Type B pancreatic cell (in vitro differentiated cells): ENCODE measurements at regions not wholly inside any gene's neighbourhood (a gene's known extent, or its start where the extent isn't known, plus 50 kb on each side); places are given as distances from the start of the nearest gene placed in this dataset.

ENCODE experiments used
- DNase-seq: peaks from one replicate; pipeline ENCODE4 v3.0.0; 2021; ENCODE audit warnings: mixed read lengths; ENCODE audit not compliant: unreplicated experiment; ENCODE audit errors: extremely low spot score
- H3K27ac Mint-ChIP-seq: 2 replicates; pipeline ENCODE4 v1.8.0; 2021; ENCODE audit warnings: mild to moderate bottlenecking, mixed read lengths
- H3K27me3 Mint-ChIP-seq: 2 replicates; pipeline ENCODE4 v1.8.0; 2021; ENCODE audit warnings: mixed read lengths
- H3K36me3 Mint-ChIP-seq: 2 replicates; pipeline ENCODE4 v1.8.0; 2021; ENCODE audit warnings: mixed read lengths
- H3K4me1 Mint-ChIP-seq: one replicate; pipeline ENCODE4 v1.8.0; 2021; ENCODE audit warnings: mixed read lengths; ENCODE audit not compliant: unreplicated experiment
- H3K4me3 Mint-ChIP-seq: 2 replicates; pipeline ENCODE4 v1.8.0; 2021; ENCODE audit warnings: mild to moderate bottlenecking, mixed read lengths
- H3K9me3 Mint-ChIP-seq: 2 replicates; pipeline ENCODE4 v1.8.0; 2021; ENCODE audit warnings: mixed read lengths
- CTCF ChIP-seq: fragments of 200-600 bp; sonication (generic); conservative IDR thresholded peaks from 2 replicates; pipeline ENCODE4 v1.5.0; 2021; ENCODE audit warnings: antibody characterized with exemption, mild to moderate bottlenecking

- Mint-ChIP-seq H3K9me3 (peaks cover 25% of the 10 kb centered on the region), H3K27ac (peak overlapping the region; percentile 19), H3K4me1 (peaks cover 18% of the 10 kb centered on the region), H3K36me3 (peaks cover 14% of the 10 kb centered on the region), H3K27me3 (peaks cover 7% of the 10 kb centered on the region), H3K4me3 (peak overlapping the region; percentile 5)
- DNase-seq, result no peak
- TF ChIP-seq CTCF, result no peak
Observed at GRCh38 chr9:96040591-96041461, 165.3 kb downstream of the ERCC6L2 start.

DNA sequence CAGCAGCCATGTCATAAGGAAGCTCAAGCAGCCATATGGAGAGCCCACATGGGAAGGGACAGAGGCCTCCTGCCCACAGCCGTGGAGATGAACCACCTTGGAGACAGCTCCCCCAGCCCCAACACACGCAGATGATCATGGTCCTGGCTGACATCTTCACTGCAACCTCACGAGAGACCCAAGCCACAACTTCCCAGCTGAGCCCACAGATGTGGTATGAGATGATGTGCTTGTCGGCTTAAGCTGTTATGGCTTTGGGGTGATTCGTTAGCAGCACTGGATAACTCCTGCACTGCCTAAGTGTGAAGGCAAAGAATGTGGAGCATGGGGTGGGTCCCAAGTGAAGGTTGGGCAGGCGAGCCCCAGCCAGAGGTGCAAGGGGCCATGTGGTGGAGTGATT lies 163.4 kb downstream of the ERCC6L2 start:
- H3K27me3 Mint-ChIP-seq, result peaks cover 4% of the 10 kb centered on the region
- H3K36me3 Mint-ChIP-seq, result peaks cover 14% of the 10 kb centered on the region
- H3K4me3 Mint-ChIP-seq, result no peak overlapping the region

DNA sequence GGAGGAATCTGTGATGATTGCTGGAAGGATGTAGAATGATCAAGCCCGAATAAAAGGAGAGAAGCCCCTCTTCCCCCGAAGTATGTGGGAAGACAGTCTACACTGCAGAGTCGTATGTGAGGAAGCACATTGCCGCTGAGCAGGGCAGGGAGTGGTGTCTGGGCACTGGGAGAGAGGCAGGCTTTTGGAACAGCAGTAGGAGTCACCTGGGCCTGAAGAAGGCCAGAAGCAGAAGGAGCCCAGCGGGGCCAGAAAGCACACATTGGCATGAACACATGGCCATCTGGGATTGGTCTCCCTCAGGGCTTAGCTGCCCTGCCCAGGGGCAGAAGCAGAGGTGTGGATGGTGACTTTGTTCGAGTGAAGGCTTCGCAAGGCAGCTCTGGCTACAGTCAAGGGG lies 162.8 kb downstream of the ERCC6L2 start:
- Mint-ChIP-seq H3K4me3 (no peak overlapping the region), H3K4me1 (peaks cover 18% of the 10 kb centered on the region), H3K27me3 (peaks cover 4% of the 10 kb centered on the region), H3K9me3 (peaks cover 28% of the 10 kb centered on the region), H3K27ac (no peak overlapping the region), H3K36me3 (peaks cover 14% of the 10 kb centered on the region)
- TF ChIP-seq CTCF, result no peak
- DNase-seq, result no peak

More for the DNA sequence above, 163.4 kb downstream of the ERCC6L2 start:
- Mint-ChIP-seq H3K27ac (no peak overlapping the region), H3K4me1 (peaks cover 18% of the 10 kb centered on the region), H3K9me3 (peaks cover 28% of the 10 kb centered on the region)
- TF ChIP-seq CTCF, result no peak
- DNase-seq, result no peak

- no peak for DNase-seq
- Mint-ChIP-seq H3K27ac (no peak overlapping the region), H3K9me3 (peaks cover 23% of the 10 kb centered on the region), H3K4me1 (peaks cover 5% of the 10 kb centered on the region), H3K4me3 (no peak overlapping the region), H3K27me3 (peaks cover 6% of the 10 kb centered on the region), H3K36me3 (peaks cover 9% of the 10 kb centered on the region)
- no peak for TF ChIP-seq CTCF
Observed at GRCh38 chr9:96034553-96035122, 159.1 kb downstream of the ERCC6L2 start.

- Mint-ChIP-seq H3K9me3 (peaks cover 23% of the 10 kb centered on the region), H3K27ac (no peak overlapping the region), H3K4me3 (no peak overlapping the region)
Observed at GRCh38 chr9:96033896-96034295, 158.4 kb downstream of the ERCC6L2 start.

More at GRCh38 chr9:96033896-96034295, 158.4 kb downstream of the ERCC6L2 start:
- TF ChIP-seq CTCF, result no peak
- DNase-seq, result no peak
- H3K36me3 Mint-ChIP-seq, result peaks cover 9% of the 10 kb centered on the region
- peaks cover 5% of the 10 kb centered on the region for H3K4me1 Mint-ChIP-seq
- H3K27me3 Mint-ChIP-seq, result peaks cover 10% of the 10 kb centered on the region
